Dedifferentiated amniotic fluid mesenchymal stem cell (primary cell): ENCODE measurements at regions not wholly inside any gene's neighbourhood (a gene's known extent, or its start where the extent isn't known, plus 50 kb on each side); places are given as distances from the start of the nearest gene placed in this dataset.
"Not testable (repeated sequence)": the region's sequence is repeated elsewhere in the genome, so short reads cannot be mapped to it uniquely, and the experiment has no call there.

Source experiments
- DNase-seq: peaks from one replicate; pipeline ENCODE4 v3.0.0-alpha.2; 2016; ENCODE audit errors: extremely low spot score

DNA sequence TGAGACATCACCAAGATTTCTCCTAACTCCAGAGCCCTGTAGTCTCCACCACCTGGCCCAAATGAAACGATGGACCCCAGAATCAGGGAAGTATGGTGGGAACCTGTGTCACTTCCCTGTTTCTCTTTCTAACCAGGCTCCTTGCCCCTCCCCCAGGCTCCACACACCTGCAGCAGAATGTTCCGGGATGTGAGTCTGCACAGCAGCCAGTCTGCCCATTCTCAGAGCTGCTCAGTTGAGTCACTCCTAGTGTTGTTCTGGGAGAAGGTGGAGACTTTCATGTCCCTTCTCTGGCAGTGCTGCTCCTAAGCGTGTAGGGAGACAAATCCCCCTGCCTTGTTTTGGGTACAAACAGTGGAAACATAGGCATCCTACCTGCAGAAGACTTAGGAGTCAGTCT lies 76.0 kb upstream of the XPA start:
- DNase-seq = no peak

DNA sequence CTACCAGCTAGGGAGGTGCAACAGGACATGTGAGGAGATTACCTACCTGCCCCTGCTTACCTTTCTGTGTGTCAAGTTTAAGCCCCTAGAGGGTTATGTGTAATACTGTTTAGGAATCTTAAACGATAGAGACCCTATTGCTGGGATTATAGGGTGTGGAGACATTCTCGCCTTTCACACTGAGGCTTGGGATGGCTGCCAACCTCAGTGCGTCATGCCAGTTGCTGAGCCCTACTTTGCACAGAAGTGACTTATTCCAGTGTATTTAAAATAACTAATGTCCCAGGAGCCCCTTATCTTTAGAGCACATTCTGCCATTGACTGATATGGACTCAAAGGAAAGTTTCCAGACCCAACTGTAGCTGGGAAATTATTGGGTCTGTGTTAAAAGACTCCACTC lies 76.6 kb upstream of the XPA start:
- DNase-seq = no peak

DNA sequence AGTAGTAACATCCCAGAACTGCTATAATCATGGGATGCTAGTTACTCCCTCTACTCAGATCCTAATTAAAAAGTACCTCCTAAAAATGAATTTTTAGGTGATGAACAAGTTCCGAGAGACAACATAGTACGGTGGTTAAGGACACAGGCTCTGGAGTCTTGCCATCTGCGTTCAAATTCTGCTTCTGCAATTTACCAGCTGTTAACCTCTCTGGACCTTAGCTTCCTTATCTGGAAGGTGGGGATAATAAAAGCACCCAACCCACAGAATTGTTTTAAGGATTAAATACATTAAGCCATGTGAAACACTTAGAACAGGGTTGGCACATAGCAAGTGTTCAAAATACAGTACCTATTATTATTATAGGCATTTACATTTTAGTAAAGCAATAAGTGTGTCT lies 77.5 kb upstream of the XPA start:
- DNase-seq = no peak

DNA sequence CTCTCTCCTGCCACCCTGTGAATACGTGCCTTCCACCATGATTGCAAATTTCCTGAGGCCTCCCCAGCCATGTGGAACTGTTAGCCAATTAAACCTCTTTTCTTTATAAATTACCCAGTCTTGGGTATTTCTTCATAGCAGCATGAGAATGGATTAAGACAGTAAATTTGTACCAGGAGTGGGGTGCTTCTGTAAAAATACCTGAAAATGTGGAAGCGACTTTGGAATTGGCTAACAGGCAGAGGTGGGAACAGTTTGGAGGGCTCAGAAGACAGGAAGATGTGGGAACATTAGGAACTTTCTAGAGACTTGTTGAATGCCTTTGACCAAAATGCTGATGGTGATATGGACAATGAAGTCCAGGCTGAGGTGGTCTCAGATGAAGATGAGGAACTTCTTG lies 74.3 kb upstream of the FOXE1 start:
- not testable (repeated sequence) for DNase-seq

DNA sequence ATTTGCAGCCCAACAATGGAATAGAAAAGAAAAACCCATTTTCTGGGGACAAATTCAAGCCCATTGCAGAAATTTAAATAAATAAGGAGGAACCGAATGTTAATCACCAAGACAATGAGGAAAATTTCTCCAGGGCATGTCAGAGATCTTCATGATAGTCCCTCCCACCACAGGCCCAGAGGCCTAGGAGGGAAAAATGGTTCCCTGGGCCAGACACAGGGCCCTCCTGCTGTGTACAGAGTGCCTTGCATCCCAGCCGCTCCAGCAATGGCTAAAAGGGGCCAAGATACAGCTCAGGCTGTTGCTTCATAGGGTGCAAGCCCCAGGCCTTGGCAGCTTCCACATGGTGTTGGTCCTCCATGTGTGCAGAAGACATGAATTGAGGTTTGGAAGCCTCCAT lies 73.4 kb upstream of the FOXE1 start:
- no peak for DNase-seq

DNA sequence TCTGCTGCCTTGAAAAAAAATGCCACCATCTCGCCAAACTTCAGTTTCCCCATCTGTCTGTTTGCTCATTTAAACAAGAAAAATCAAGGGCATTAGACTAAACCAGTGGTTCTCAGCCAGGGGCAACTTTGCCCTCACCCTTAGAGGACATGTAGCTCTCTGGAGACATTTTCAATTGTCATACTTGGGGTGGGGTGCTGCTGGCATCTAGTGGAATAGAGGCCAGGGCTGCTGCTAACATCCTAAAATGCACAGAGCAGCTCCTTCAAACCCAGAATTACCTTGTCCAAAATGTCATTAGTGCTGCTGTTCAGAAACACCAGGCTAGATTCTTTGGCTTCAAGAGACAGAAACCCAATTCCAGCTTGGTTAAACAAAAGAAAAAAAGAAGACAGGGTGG lies 71.1 kb upstream of the FOXE1 start:
- DNase-seq = no peak

DNA sequence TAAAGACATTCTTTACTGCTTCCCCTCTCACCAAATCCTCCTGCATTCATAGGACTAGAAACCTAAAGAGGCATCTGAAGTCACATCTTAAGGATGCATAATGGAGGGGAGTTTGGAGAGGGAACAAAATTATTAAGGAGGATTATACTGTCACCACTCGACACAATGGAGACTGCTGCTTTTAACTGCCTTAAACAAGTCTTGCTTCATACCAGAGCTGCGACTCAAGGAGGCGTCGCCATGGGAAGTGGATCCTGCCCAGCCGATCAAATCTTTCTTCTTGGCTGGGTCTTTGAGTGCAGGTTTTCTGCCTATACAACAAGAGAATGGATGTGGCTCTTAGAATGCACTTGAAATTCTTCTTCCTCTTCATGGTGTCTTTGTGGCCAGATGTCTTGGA lies 66.7 kb upstream of the FOXE1 start:
- peak; percentile 15 for DNase-seq

DNA sequence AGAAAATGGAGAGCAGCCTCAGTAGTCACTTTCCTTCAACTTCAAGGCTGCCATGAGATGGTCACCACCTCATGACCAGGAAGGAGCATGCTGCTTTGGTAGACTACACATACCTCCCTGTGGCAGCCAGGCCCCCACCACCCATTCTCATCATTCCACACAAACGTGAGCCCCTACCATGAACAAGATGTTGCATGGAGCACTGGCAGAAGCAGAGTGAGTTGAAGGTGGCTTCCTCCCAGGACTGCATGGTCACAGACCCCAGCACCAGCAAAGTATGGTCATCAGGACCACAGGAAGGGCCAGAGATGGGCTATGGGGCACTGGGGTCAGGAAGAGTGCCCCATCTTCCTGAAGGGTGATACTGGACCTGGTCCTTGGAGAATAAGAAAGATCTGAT lies 65.5 kb upstream of the FOXE1 start:
- DNase-seq = no peak

DNA sequence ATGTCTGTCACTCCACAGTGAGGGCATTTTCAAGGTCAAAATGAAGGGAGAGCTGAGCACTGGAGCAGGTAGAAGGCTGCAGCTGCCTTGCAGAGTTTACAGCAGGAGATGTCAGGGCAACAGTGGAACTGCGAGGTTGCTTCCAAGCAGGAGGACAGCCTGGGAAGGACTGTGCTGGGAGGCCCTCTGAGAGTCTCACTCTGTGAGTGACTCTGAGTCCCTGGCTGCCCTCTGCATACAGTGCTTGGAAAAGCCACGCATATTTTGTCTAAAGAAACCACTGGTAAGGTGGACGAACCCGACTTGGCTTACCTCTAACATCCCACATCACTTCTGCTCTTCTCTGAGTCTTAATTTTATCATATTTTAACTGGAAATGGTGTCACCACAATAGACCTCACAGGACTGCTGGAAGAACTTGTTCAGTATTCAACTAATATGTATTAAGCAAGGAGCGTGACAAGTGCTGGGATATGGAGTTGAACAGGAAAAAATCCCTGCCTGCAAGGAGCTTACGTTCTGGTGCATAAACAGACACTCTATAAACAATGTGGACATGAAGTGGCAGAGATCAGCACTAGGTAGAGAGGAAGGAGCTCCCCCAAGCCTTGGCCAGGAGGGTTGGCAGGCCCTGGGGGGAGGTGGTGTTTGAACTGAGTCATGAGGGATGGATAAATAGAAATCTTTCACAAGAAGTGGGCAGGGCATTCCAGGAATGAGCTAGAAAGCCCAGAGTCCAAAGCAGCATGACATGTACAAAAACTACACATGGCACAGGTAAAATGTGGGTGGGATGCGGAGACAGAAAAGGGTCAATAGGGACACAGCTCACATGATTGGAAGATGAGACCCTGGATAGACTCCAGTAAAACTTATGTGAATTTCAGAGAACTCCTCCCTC lies 64.0 kb upstream of the FOXE1 start:
- DNase-seq = no peak

DNA sequence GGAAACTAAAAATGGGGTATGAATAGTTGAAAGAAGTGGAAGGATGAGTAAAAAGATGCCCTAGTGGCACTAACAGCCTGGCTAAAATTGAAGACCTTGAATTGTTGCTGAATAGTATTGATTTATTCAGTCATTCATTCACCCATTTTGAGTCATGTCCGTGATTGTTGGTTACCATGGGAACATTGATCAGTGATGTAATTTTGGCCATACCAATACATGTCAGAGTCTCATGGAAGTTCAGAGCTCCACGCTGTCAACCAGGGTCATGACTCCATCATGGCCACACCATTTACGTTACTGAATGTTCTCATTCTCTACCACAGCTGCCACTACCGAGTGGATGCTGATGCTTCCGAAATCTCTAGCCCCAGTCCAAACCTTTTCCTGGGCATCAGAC lies 62.5 kb upstream of the FOXE1 start:
- DNase-seq = no peak

DNA sequence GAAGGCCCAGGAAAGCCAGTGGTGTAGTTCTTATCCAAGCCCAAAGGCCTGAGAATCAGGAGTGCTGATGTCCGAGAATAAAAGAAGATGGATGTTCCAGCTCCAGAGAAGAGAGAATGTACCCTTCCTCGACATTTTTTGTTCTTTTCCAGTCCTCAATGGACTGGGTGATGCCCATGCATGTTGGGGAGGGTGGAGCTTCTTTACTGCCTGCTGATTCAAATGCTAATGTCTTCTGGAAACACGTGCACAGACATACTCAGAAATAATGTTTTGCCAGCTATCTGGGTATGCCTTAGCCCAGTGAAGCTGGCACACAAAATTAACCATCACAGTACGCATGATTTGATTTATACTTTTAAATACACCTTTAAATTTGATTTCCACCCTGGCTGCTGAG lies 61.5 kb upstream of the FOXE1 start:
- DNase-seq = no peak

DNA sequence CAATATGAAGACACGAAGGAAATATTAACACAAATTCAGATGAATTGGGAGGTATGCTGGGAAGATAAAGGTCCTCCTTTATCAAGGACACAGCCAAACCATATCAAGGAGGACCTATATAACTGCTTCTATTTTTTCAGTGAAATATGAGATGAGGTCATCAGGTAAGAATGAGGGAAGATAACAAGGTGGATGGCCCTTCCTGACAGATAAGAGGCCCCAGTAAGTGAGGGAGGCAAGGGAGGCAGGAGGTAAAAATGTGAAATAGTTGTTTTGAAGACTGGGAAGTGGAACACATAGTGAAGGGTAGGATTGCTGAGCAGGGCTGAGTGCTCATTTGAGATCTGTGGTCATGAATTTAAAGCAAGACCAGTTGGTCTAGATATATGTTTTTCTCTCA lies 60.0 kb upstream of the FOXE1 start:
- no peak for DNase-seq

DNA sequence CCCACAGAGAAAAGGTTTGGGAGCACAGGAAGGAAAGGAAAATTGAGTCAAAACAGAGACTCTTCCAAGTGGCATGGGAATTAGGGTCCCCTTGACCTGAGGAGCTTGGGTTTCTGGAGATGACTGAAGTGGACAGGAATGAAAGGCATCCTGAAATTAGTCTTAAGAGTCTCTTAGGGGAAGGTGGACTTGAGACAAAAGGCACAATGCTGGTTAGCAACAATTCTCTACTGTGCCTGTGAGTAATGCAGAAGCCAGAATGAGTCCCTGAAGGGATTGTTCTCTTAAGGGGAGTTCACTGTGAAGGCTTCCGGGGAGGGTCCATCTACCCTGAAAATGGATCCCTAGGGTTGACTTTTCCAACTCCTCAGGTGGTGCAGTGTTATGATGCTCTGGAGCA lies 58.4 kb upstream of the FOXE1 start:
- no peak for DNase-seq

DNA sequence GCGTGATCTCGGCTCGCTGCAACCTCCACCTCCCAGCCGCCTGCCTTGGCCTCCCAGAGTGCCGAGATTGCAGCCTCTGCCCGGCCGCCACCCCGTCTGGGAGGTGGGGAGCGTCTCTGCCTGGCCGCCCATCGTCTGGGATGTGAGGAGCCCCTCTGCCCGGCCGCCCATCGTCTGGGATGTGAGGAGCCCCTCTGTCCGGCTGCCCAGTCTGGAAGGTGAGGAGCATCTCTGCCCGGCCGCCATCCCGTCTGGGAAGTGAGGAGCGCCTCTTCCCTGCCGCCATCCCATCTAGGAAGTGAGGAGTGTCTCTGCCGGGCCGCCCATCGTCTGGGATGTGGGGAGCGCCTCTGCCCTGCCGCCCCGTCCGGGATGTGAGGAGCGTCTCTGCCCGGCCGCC lies 56.9 kb upstream of the FOXE1 start:
- DNase-seq = not testable (repeated sequence)

DNA sequence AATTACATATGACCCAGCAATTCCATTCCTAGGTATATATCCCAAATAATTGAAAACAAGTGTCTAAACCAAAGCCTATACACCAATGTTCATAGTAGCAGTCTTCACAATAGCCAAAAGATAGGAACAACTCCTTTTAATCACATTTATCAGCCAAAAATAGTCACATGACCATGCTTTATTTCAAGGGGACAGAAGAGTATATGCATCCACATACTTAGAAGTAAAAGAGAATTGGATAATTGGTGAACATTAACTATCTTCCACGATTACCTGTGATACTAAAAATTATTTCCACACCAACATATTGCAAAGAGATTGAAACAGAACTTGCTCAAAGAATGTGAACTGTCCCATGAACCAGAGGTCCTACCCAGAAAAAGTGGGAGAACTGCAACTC lies 51.8 kb upstream of the FOXE1 start:
- no peak for DNase-seq

DNA sequence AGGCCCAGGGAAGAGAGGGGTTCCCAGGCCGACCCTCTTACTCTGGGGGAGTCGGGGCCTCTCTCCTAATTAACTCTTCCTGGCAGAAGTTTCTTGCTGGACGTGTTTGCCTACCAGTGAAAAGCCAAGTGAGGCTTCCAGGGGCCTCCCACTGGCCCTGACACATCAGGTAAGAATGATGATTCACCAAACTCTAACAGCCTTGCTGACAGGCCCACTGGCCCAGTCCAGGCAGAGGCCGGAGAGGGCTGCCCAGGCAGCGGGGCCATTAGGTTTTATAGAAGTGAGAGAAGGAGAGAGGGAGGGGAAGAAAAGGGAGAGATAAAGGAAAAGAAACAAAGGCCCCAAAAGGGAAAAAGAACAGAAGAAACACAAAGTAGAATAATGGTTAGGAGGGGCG lies 50.8 kb upstream of the FOXE1 start:
- DNase-seq = no peak

DNA sequence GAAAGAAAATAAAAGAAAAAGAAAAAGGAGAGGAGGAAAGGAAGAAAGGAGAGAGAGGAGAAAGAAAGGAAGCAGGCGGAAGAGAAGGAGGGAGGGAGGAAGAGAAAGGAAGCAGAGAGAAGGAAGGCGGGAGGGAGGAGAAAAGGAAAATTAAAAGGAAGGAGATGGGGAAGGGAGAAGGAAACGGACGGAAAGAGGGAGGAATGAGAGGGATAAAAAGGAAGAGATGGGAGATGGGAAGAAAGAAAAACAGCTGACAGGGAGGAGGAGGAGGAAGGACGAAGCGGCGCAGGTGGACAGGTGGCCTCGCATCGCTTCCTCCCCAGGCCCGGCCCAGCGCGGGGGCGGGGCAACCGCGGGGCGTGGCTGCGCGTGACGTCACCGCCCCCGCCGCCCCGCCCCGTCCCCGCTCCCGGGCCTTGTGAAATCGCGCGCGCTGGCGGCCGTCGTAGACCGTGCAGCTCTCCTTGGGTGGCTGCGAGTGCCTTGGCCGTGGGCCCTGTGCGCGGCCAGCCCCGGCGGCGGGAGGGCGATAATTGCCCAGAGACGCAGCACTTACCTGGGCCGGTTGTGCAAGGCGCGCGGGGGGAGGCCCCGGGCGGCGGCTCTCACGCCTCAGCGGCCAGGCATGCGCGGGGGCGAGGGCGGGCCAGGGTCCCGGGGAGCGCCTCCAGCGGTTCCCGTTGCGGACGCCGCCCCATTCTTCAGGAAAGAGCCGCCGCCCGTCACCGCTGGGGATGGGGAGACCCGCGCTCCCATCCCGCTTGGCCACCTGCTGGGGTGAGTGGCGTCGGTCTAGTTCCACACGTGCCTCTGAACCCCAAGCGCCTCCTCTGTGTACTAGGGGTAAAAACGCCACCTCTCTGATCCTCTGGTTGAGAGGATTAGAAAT lies 49.6 kb upstream of the FOXE1 start:
- DNase-seq = peak; percentile 16
